A673 (cell line): ENCODE measurements at regions not wholly inside any gene's neighbourhood (a gene's known extent, or its start where the extent isn't known, plus 50 kb on each side); places are given as distances from the start of the nearest gene placed in this dataset.
"Not testable (repeated sequence)": the region's sequence is repeated elsewhere in the genome, so short reads cannot be mapped to it uniquely, and the experiment has no call there.

Experiments used
- CTCF ChIP-seq: fragments of 300-800, 200-600 bp; sonication (generic); conservative IDR thresholded peaks from 2 replicates; pipeline ENCODE4 v1.5.1; 2017; ENCODE audit warnings: low read depth, mild to moderate bottlenecking, antibody characterized with exemption, low read length, moderate library complexity, mixed read lengths
- EZH2 ChIP-seq: fragments of 200-600 bp; sonication (generic); IDR thresholded peaks from 2 replicates; pipeline ENCODE4 v1.6.1; 2017; ENCODE audit warnings: borderline replicate concordance, low read depth, mild to moderate bottlenecking, mixed read lengths, antibody characterized with exemption, low read length; ENCODE audit not compliant: poor library complexity, severe bottlenecking

GRCh38 chr2:137913648-137914047, 50.6 kb upstream of the HNMT start:
- not testable (repeated sequence) for TF ChIP-seq CTCF, EZH2
